ENCODE measurements at regions not wholly inside any gene's neighbourhood (a gene's known extent, or its start where the extent isn't known, plus 50 kb on each side); places are given as distances from the start of the nearest gene placed in this dataset.
"Not testable (repeated sequence)": the region's sequence is repeated elsewhere in the genome, so short reads cannot be mapped to it uniquely, and the experiment has no call there.

- not testable (repeated sequence) for TF ChIP-seq POLR2AphosphoS5, POLR2A (IDR thresholded peaks at IDR 0.05; ENCODE audit: low read depth, low read length)
Measured at GRCh38 chrX:125255759-125256158, 63.9 kb upstream of the TEX13C start.

All from GM12891 (cell line).